Memory B cell (primary cell): ENCODE measurements at regions not wholly inside any gene's neighbourhood (a gene's known extent, or its start where the extent isn't known, plus 50 kb on each side); places are given as distances from the start of the nearest gene placed in this dataset.

Experiments
- ATAC-seq: fragments of 150-1000 bp; cut with Tn5 transposase; 2 replicates; pipeline ENCODE4 v1.10.0; 2021; ENCODE audit warnings: low read depth, mild to moderate bottlenecking, moderate library complexity
- DNase-seq, 2 donors: peaks; one replicate each; pipeline ENCODE4 v3.0.0; 2022; ENCODE audit warnings: low spot score in 2 of 2
- H3K27ac Mint-ChIP-seq: one replicate; pipeline ENCODE4 v1.8.0; 2022; ENCODE audit warnings: mild to moderate bottlenecking, moderate library complexity, mixed read lengths
- H3K27me3 Mint-ChIP-seq: one replicate; pipeline ENCODE4 v1.8.0; 2022; ENCODE audit warnings: mixed read lengths
- H3K36me3 Mint-ChIP-seq: one replicate; pipeline ENCODE4 v1.8.0; 2022; ENCODE audit warnings: mild to moderate bottlenecking, mixed read lengths
- H3K4me1 Mint-ChIP-seq: one replicate; pipeline ENCODE4 v1.8.0; 2022; ENCODE audit warnings: mixed read lengths
- H3K4me3 Mint-ChIP-seq: one replicate; pipeline ENCODE4 v1.8.0; 2022; ENCODE audit warnings: mild to moderate bottlenecking, moderate library complexity, mixed read lengths
- H3K9me3 Mint-ChIP-seq: one replicate; pipeline ENCODE4 v1.8.0; 2022; ENCODE audit warnings: mixed read lengths

DNA sequence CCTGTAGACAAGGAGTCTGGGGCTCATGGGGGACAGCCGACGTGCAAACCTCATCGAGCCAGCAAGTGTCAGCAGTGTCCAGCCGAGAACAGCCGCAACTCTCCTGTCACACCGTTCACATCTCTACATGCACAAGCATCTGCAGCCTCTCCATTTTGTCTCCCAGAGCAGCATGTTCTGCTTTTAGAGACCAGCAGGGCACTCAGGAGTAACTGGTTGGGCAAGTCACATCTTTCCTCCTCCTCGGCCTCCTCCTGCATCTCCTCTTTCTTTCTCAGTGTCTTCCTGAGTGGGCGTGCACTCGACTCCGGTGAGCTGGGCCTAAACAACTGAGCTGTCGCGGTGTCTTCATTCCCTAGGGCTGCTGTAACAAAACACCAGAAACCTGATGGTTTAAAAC, 249.9 kb downstream of the SH3BP4 start:
- ATAC-seq (no peak), DNase-seq (no peak)
- Mint-ChIP-seq H3K9me3 (no peaks in the 10 kb centered on the region), H3K4me3 (no peak overlapping the region), H3K4me1 (no peaks in the 10 kb centered on the region), H3K27ac (no peak overlapping the region), H3K27me3 (peaks cover 1% of the 10 kb centered on the region), H3K36me3 (no peaks in the 10 kb centered on the region)

DNA sequence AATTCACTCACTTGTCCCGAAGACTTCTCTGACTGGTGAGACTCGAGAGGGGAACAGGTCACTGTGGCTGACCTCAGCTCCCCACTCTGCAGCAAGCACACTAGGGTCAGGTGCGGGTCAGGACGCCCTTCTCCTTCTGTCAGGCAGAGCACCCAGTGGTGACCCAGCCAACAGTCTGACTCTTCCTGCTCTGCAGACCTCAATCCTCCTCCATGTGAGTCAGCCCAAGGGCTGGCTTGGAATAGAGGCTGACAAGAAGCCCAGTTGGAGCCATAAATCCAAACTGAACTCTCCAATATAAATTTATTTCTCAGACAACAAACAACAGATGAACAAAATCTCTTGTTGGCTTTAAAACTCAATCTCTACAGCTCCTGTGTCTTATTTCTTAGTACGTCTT, 253.1 kb downstream of the SH3BP4 start:
- Mint-ChIP-seq H3K27me3 (peaks cover 3% of the 10 kb centered on the region), H3K4me1 (no peaks in the 10 kb centered on the region), H3K9me3 (peaks cover 1% of the 10 kb centered on the region), H3K36me3 (no peaks in the 10 kb centered on the region), H3K27ac (no peak overlapping the region), H3K4me3 (no peak overlapping the region)
- DNase-seq: no peak
- ATAC-seq: no peak

DNA sequence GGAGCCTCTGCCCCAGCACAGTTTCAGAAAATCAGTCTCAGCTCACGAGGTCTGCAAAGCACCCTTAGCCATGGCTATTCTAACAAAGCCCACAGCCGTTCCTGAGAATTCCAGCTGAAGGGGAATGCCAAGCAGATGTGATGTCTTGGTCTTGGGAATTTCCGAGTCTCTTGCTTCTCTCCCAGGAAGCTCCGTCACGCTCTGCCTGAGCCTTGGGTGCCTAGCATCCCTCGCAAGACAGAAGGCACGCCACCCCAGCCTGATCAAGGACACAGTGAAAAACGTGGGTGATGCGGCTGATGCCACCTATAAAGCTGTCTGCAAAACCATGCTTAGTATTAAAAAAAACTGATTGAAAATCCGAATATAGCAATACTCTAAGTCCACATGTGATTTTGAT, 254.6 kb downstream of the SH3BP4 start:
- Mint-ChIP-seq H3K27ac (no peak overlapping the region), H3K27me3 (peaks cover 3% of the 10 kb centered on the region), H3K36me3 (no peaks in the 10 kb centered on the region), H3K9me3 (peaks cover 4% of the 10 kb centered on the region), H3K4me1 (no peaks in the 10 kb centered on the region), H3K4me3 (no peak overlapping the region)
- ATAC-seq: no peak
- no peak for DNase-seq

DNA sequence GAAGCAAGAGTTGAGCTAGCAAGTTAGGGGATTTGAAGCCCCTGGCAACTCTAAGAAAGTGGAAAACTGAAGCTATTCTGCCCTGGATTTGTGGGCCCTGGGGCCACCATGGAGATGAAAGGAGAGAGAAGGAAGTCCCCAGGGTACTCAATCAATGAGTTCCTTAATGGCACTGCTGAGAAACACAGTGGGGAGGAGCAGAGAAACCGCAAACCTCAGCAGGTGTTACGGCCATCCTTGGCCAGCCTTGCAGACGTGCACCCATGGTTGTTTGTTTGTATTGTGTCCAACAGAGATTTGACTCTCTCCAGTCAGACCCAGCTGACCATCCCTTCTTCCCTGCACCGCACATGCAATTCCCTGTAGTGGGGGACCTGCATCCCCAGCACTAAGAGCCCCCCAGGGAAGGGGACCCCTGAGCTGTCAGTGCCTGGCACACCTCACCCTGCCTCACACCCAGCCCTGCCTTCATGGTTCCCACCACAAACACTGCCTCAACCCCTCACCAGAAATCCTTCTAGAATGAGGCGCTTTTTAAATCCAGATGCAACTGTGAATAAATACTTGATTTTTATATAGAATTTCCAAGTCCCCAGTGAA, 255.3 kb downstream of the SH3BP4 start:
- Mint-ChIP-seq H3K27me3 (peaks cover 3% of the 10 kb centered on the region), H3K36me3 (no peaks in the 10 kb centered on the region)

DNA sequence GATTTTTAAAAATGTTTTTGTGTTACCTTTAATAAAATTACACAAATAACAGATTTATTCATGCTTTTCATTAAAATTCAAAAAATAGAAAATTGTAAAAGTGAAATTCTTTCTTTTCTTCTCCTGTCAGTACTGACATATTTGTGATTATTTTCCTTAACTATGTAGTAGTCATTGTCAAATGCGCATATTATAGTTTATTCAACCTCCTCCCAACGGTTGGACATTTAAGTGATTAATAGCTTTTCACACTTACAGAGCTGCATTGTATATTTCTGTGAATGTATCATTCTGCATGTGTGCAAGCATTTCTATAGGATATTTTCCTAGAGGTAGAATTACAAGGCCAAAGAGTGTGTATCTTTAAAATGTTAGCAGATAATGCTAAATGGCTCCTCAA, 259.2 kb downstream of the SH3BP4 start:
- Mint-ChIP-seq H3K27ac (no peak overlapping the region), H3K27me3 (peaks cover 6% of the 10 kb centered on the region), H3K4me1 (no peaks in the 10 kb centered on the region), H3K4me3 (no peak overlapping the region), H3K36me3 (no peaks in the 10 kb centered on the region), H3K9me3 (peaks cover 4% of the 10 kb centered on the region)
- DNase-seq (no peak), ATAC-seq (no peak)

More for the DNA sequence above, 255.3 kb downstream of the SH3BP4 start:
- H3K4me3 Mint-ChIP-seq: no peak overlapping the region
- H3K27ac Mint-ChIP-seq: no peak overlapping the region
- H3K4me1 Mint-ChIP-seq: no peaks in the 10 kb centered on the region
- ATAC-seq: no peak
- no peak for DNase-seq
- H3K9me3 Mint-ChIP-seq: peaks cover 4% of the 10 kb centered on the region

DNA sequence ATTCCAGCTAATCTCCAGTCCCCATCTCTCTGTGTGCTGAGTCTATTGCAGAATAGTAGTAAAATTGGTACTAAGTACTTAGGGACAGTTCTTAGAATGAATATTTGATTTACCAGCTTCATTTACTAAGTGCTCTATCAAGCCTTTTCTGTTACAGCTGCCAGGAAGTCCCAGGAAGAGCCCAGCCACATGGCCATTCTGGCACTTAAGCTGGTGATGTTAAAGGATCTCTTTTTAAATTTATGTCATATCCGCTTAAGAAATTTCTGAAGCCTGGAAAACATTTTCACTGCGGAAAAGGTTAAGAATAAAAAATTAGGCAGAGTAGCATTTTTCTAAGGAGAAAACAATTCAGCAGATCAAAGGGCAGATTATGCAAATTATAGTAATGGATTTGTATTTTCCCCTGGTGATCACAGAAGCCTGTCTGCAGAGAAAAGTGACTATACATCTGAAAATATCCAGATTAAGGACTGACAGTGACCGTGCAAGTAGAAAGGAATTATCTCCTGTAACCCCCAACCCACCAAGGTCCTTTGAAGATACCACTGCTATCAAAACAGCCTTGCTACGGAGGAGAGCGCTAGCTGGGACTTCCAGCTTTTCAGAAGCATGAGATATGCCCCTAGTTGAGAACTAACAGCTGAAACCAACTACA, 260.8 kb downstream of the SH3BP4 start:
- peaks cover 9% of the 10 kb centered on the region for H3K27me3 Mint-ChIP-seq
- no peaks in the 10 kb centered on the region for H3K36me3 Mint-ChIP-seq
- ATAC-seq (no peak), DNase-seq (no peak)
- no peak overlapping the region for H3K4me3 Mint-ChIP-seq
- H3K4me1 Mint-ChIP-seq: no peaks in the 10 kb centered on the region
- H3K27ac Mint-ChIP-seq: no peak overlapping the region
- peaks cover 4% of the 10 kb centered on the region for H3K9me3 Mint-ChIP-seq

DNA sequence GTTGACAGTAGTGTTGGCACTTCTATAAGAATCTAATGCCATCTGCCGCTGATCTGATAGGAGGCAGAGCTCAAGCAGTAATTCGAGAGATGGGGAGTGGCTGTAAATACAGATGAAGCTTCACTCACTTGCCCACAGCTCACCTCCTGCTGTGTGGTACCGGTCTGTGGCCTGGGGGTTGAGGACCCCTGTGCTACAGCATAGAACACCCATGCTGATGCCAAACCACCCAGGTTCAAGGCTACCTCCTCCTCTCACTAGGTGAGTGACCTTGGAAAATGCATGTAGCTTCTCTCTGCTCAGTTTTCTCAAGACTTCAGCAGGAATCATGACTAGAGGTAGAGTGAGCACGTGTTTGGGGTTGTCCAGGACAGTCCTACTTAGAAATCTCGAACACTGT, 263.4 kb downstream of the SH3BP4 start:
- peaks cover 3% of the 10 kb centered on the region for H3K9me3 Mint-ChIP-seq
- no peak overlapping the region for H3K4me3 Mint-ChIP-seq

DNA sequence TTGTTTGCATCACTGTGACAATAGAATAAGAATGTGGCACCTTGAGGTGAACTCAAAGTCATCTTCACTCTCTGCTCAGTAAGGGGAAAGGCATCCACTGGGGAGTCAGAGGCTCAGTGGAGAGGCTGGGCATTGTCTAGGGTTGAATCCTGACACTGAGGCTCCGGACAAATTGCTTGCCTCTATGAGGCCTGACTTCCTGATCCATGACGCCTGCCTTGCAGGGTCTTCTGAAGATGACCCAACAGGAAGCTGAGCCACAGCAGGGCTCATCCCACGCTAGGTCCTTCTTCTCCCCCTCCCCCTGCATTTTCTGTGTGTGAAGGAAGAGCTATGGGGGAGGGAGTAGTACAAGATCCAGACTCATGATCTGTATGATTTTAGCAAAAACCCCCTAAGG, 265.1 kb downstream of the SH3BP4 start:
- H3K4me1 Mint-ChIP-seq: no peaks in the 10 kb centered on the region
- ATAC-seq: no peak
- DNase-seq: no peak
- peaks cover 1% of the 10 kb centered on the region for H3K9me3 Mint-ChIP-seq
- H3K27ac Mint-ChIP-seq: no peak overlapping the region
- H3K4me3 Mint-ChIP-seq: no peak overlapping the region
- peaks cover 14% of the 10 kb centered on the region for H3K27me3 Mint-ChIP-seq
- no peaks in the 10 kb centered on the region for H3K36me3 Mint-ChIP-seq

More for the DNA sequence above, 263.4 kb downstream of the SH3BP4 start:
- DNase-seq: no peak
- Mint-ChIP-seq H3K27me3 (peaks cover 10% of the 10 kb centered on the region), H3K36me3 (no peaks in the 10 kb centered on the region), H3K4me1 (no peaks in the 10 kb centered on the region), H3K27ac (no peak overlapping the region)
- no peak for ATAC-seq

DNA sequence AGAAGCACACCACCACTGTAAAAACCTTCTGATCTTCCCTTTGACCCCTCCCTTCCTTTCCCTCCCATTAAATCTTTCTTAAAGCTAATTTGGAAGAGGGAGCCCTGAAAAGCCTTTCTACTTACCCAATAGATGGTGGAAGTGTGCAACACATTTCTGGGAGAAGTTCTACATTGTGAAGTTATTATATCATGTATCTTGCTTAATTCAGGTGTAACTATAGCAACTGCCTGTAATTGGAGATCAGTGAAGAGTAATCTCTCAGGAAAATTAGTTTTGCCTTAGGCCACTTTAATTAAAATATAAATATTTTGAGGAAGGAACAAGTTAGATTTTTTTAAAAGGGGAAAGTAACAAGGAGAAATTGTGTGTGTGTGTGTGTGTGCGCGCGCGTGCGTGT, 266.0 kb downstream of the SH3BP4 start:
- H3K36me3 Mint-ChIP-seq: no peaks in the 10 kb centered on the region
- peaks cover 14% of the 10 kb centered on the region for H3K27me3 Mint-ChIP-seq
- no peak overlapping the region for H3K4me3 Mint-ChIP-seq
- DNase-seq (no peak), ATAC-seq (no peak)
- H3K9me3 Mint-ChIP-seq: peaks cover 1% of the 10 kb centered on the region
- H3K4me1 Mint-ChIP-seq: no peaks in the 10 kb centered on the region
- H3K27ac Mint-ChIP-seq: no peak overlapping the region

DNA sequence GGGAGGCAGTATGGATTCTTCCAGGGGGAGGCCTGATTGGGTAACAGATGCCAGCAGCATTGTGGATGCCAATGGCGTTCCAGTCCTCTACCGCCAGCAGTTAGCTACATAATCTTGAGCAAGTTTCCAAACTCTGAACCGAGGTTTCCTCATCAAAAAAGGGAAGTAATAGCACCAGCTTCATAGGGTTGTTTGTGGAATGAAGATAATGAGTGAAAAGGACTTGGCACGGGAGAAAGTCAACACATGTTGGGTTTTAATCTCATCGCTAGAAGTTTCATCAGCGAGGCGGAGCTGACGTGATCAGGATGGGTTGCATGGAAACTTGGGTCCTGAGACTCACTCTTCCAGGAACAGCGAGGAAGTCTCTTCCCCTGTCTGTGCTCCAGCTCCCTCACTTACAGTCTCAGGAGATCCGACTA, 266.7 kb downstream of the SH3BP4 start:
- Mint-ChIP-seq H3K27ac (no peak overlapping the region), H3K36me3 (no peaks in the 10 kb centered on the region), H3K4me1 (no peaks in the 10 kb centered on the region), H3K4me3 (no peak overlapping the region), H3K27me3 (peaks cover 14% of the 10 kb centered on the region), H3K9me3 (peaks cover 1% of the 10 kb centered on the region)
- ATAC-seq (no peak), DNase-seq (no peak)

DNA sequence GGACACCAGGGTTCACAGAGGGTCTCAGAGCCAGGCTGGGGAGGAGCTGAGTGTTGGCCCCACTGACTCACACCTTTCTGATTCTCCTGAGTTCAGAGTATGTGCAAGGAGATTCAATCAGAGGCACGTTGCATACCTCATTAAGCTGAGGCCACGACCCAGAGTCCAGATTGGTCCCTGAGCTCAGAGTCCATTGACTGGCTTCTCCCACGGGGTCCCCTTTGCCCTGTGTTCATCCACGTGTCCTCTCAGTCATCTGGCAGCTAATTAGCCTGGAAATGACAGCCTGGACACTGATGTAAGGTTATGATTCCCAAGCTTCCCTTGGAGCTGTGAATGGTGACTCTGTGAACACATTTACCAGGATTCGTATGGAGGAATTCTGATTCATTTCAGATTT, 267.2 kb downstream of the SH3BP4 start:
- Mint-ChIP-seq H3K4me3 (no peak overlapping the region), H3K4me1 (no peaks in the 10 kb centered on the region), H3K27me3 (peaks cover 14% of the 10 kb centered on the region), H3K27ac (no peak overlapping the region), H3K36me3 (no peaks in the 10 kb centered on the region), H3K9me3 (peaks cover 5% of the 10 kb centered on the region)
- DNase-seq: no peak
- ATAC-seq: no peak

DNA sequence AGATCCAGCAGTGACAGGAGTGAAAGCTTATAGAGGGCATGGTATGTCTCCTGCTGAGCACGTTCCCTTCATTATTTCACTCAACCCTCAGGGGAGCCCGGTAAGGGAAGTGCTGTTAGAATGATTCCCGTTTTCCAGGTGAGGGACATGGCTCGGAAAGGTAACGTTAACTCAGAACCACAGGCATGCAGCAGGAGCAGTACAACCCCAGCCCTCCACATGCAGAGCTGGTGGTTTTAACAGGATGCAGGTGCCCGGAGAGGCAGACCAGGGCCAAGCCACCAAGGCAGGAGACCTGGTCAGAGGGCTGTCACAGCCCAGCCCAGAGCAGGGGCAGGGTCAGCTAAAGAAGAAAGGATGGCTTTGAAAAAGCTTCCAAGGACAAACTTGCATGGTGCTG, 268.5 kb downstream of the SH3BP4 start:
- ATAC-seq: no peak

DNA sequence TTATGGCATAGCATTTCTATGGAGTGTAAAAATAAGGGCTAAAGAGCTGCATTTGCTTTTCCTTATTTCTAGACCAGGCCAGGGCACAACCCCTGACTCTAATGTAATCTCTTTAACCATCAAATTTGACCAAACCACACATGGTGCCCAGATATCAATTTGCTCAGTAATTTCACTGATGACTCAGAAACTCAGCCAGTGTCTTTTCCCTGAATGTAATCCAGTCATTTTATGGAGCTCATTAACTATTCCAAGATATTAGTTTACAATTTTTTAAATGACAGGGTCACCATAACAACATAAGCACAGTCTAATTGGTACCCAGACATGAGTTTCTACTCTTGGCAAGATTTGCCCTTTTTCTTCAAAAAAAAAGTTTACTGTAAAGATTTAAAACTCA, 270.8 kb upstream of the AGAP1 start:
- H3K9me3 Mint-ChIP-seq: peaks cover 5% of the 10 kb centered on the region
- H3K4me3 Mint-ChIP-seq: no peak overlapping the region
- no peaks in the 10 kb centered on the region for H3K4me1 Mint-ChIP-seq
- peaks cover 7% of the 10 kb centered on the region for H3K27me3 Mint-ChIP-seq
- ATAC-seq: no peak
- no peak for DNase-seq
- no peak overlapping the region for H3K27ac Mint-ChIP-seq
- H3K36me3 Mint-ChIP-seq: no peaks in the 10 kb centered on the region

More for the DNA sequence above, 268.5 kb downstream of the SH3BP4 start:
- Mint-ChIP-seq H3K4me1 (no peaks in the 10 kb centered on the region), H3K27me3 (peaks cover 14% of the 10 kb centered on the region), H3K27ac (no peak overlapping the region), H3K4me3 (no peak overlapping the region), H3K9me3 (peaks cover 5% of the 10 kb centered on the region), H3K36me3 (no peaks in the 10 kb centered on the region)
- DNase-seq: no peak

DNA sequence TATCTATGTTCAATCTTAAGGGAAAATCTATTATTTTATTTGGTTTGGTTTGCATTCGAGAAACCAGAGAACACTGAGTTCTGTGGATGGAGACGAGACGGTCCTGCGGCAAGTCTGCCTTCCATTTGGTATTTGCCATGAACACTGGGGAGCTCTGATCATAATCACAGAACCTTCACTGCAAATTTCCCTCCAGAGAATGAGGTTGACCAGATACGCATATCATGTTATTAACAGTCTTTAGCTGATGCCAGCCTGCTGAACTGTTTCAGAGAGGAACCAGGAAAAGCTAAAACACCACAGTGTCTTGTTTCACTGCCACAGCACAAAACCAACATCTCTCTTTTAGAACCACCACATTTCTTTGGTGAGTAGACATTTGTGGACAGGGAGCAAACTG, 269.4 kb upstream of the AGAP1 start:
- Mint-ChIP-seq H3K36me3 (no peaks in the 10 kb centered on the region), H3K27me3 (peaks cover 11% of the 10 kb centered on the region), H3K9me3 (peaks cover 4% of the 10 kb centered on the region), H3K27ac (no peak overlapping the region), H3K4me3 (no peak overlapping the region), H3K4me1 (no peaks in the 10 kb centered on the region)
- ATAC-seq (no peak), DNase-seq (no peak)

DNA sequence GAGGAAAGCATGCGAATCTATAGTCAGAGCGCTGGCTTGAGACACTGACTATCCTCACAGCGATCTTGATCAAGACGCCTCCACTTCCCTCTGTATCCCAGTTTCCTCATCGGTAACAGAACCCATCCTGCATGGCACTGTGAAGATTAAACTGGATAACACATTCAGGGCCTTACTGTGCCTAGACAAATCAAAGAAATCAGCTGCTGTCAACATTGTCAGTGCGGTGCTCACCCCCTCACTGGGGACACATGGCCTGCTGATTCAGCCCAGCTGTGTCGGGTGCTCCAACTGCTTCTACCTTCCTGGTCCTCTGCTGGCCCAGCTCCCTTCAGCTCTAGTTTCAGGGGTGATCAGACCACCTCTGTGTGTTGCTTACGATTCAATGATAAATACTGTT, 268.6 kb upstream of the AGAP1 start:
- Mint-ChIP-seq H3K36me3 (no peaks in the 10 kb centered on the region), H3K27ac (no peak overlapping the region), H3K27me3 (peaks cover 8% of the 10 kb centered on the region), H3K9me3 (peaks cover 4% of the 10 kb centered on the region), H3K4me3 (no peak overlapping the region), H3K4me1 (no peaks in the 10 kb centered on the region)
- ATAC-seq (no peak), DNase-seq (no peak)
